Esophagus muscularis mucosa (tissue), 3 donors: ENCODE measurements at regions not wholly inside any gene's neighbourhood (a gene's known extent, or its start where the extent isn't known, plus 50 kb on each side); places are given as distances from the start of the nearest gene placed in this dataset.

Experiments
- CTCF ChIP-seq, 3 experiments: fragments of 200-600 bp in 2 of 3; fragments of 450-650 bp in 1 of 3; sonication (generic) in 2 of 3; IDR thresholded peaks; one replicate each; pipeline ENCODE4 v1.5.1; 2017 to 2019; ENCODE audit warnings: antibody characterized with exemption in 3 of 3, mild to moderate bottlenecking in 2 of 3, moderate library complexity in 1 of 3
- POLR2A ChIP-seq: fragments of 450-650 bp; IDR thresholded peaks from one replicate; pipeline ENCODE4 v1.6.1; 2017; ENCODE audit warnings: antibody characterized with exemption, moderate library complexity, mild to moderate bottlenecking, low read depth

- TF ChIP-seq CTCF (IDR thresholded peaks at IDR 0.05): no peak
- TF ChIP-seq POLR2A: no peak
These were observed 67.4 kb upstream of the WWC1 start for GRCh38 chr5:168224085-168224484.
